IPS-18a (cell line): ENCODE measurements at regions not wholly inside any gene's neighbourhood (a gene's known extent, or its start where the extent isn't known, plus 50 kb on each side); places are given as distances from the start of the nearest gene placed in this dataset.
"Not testable (repeated sequence)": the region's sequence is repeated elsewhere in the genome, so short reads cannot be mapped to it uniquely, and the experiment has no call there.

Experiments used
- H3K27ac ChIP-seq: one replicate; pipeline ENCODE4 v1.5.1; 2013; ENCODE audit warnings: low read length
- H3K27me3 ChIP-seq: one replicate; pipeline ENCODE4 v1.6.1; 2013; ENCODE audit warnings: mild to moderate bottlenecking, low read length; ENCODE audit not compliant: control insufficient read depth, insufficient read depth
- H3K36me3 ChIP-seq: one replicate; pipeline ENCODE4 v1.6.1; 2013; ENCODE audit warnings: low read depth, low read length; ENCODE audit not compliant: control insufficient read depth
- H3K4me1 ChIP-seq: one replicate; pipeline ENCODE4 v1.6.1; 2013; ENCODE audit warnings: low read depth, low read length; ENCODE audit not compliant: control insufficient read depth
- H3K4me3 ChIP-seq: one replicate; pipeline ENCODE4 v1.5.1; 2013; ENCODE audit warnings: low read length
- H3K9ac ChIP-seq: one replicate; pipeline ENCODE4 v1.6.1; 2013; ENCODE audit warnings: mild to moderate bottlenecking, low read length, moderate library complexity
- H3K9me3 ChIP-seq: one replicate; pipeline ENCODE4 v1.6.1; 2013; ENCODE audit warnings: low read depth, low read length; ENCODE audit not compliant: control insufficient read depth

- Histone ChIP-seq H3K4me3 (no peak overlapping the region), H3K9ac (no peak overlapping the region), H3K36me3 (no peaks in the 10 kb centered on the region), H3K27ac (no peak overlapping the region), H3K9me3 (no peaks in the 10 kb centered on the region), H3K27me3 (no peaks in the 10 kb centered on the region), H3K4me1 (no peaks in the 10 kb centered on the region)
Observed at GRCh38 chr17:79560527-79560926, 50.3 kb downstream of the RBFOX3 start.

- Histone ChIP-seq H3K27me3 (no peaks in the 10 kb centered on the region), H3K27ac (no peak overlapping the region), H3K9ac (no peak overlapping the region), H3K4me3 (no peak overlapping the region), H3K4me1 (no peaks in the 10 kb centered on the region), H3K36me3 (no peaks in the 10 kb centered on the region), H3K9me3 (no peaks in the 10 kb centered on the region)
Observed at GRCh38 chr17:79559111-79559887, 51.6 kb downstream of the RBFOX3 start.

GRCh38 chr17:79558091-79558900 is 52.6 kb downstream of the RBFOX3 start:
- Histone ChIP-seq H3K27me3 (no peaks in the 10 kb centered on the region), H3K4me1 (no peaks in the 10 kb centered on the region), H3K27ac (no peak overlapping the region), H3K9ac (no peak overlapping the region), H3K4me3 (no peak overlapping the region), H3K9me3 (no peaks in the 10 kb centered on the region), H3K36me3 (no peaks in the 10 kb centered on the region)

GRCh38 chr17:79557276-79558090 is 53.4 kb downstream of the RBFOX3 start:
- Histone ChIP-seq H3K27ac (no peak overlapping the region), H3K27me3 (no peaks in the 10 kb centered on the region), H3K4me3 (no peak overlapping the region), H3K9me3 (peaks cover 5% of the 10 kb centered on the region), H3K36me3 (no peaks in the 10 kb centered on the region), H3K9ac (no peak overlapping the region), H3K4me1 (no peaks in the 10 kb centered on the region)

- H3K4me1 ChIP-seq = no peaks in the 10 kb centered on the region
- no peak overlapping the region for H3K9ac ChIP-seq
- peaks cover 5% of the 10 kb centered on the region for H3K9me3 ChIP-seq
- no peaks in the 10 kb centered on the region for H3K27me3 ChIP-seq
- no peak overlapping the region for H3K27ac ChIP-seq
- no peak overlapping the region for H3K4me3 ChIP-seq
- H3K36me3 ChIP-seq = no peaks in the 10 kb centered on the region
Observed at GRCh38 chr17:79556271-79556670, 54.6 kb downstream of the RBFOX3 start.

- no peaks in the 10 kb centered on the region for H3K27me3 ChIP-seq
- no peaks in the 10 kb centered on the region for H3K36me3 ChIP-seq
- no peaks in the 10 kb centered on the region for H3K4me1 ChIP-seq
- H3K4me3 ChIP-seq = no peak overlapping the region
- H3K9me3 ChIP-seq = peaks cover 5% of the 10 kb centered on the region
- H3K27ac ChIP-seq = no peak overlapping the region
- no peak overlapping the region for H3K9ac ChIP-seq
Observed at GRCh38 chr17:79555543-79555942, 55.3 kb downstream of the RBFOX3 start.

GRCh38 chr17:79554346-79554745 is 56.5 kb downstream of the RBFOX3 start:
- not testable (repeated sequence) for H3K4me1 ChIP-seq, H3K36me3 ChIP-seq, H3K27me3 ChIP-seq, H3K9me3 ChIP-seq, H3K4me3 ChIP-seq, H3K9ac ChIP-seq, H3K27ac ChIP-seq

GRCh38 chr17:79552824-79553223 is 58.0 kb downstream of the RBFOX3 start:
- Histone ChIP-seq H3K27ac (no peak overlapping the region), H3K36me3 (no peaks in the 10 kb centered on the region), H3K9me3 (peaks cover 5% of the 10 kb centered on the region), H3K27me3 (no peaks in the 10 kb centered on the region), H3K4me1 (peaks cover 7% of the 10 kb centered on the region), H3K4me3 (no peak overlapping the region), H3K9ac (no peak overlapping the region)

- Histone ChIP-seq H3K9me3 (peaks cover 5% of the 10 kb centered on the region), H3K27ac (no peak overlapping the region), H3K9ac (no peak overlapping the region), H3K4me1 (peaks cover 7% of the 10 kb centered on the region), H3K27me3 (no peaks in the 10 kb centered on the region), H3K4me3 (no peak overlapping the region), H3K36me3 (no peaks in the 10 kb centered on the region)
Observed at GRCh38 chr17:79552405-79552804, 58.4 kb downstream of the RBFOX3 start.

GRCh38 chr17:79549141-79549915 is 61.5 kb downstream of the RBFOX3 start:
- Histone ChIP-seq H3K9ac (no peak overlapping the region), H3K4me1 (peaks cover 7% of the 10 kb centered on the region), H3K9me3 (peaks cover 5% of the 10 kb centered on the region), H3K36me3 (no peaks in the 10 kb centered on the region), H3K27ac (no peak overlapping the region), H3K27me3 (no peaks in the 10 kb centered on the region), H3K4me3 (no peak overlapping the region)

- H3K9me3 ChIP-seq = peaks cover 5% of the 10 kb centered on the region
- no peaks in the 10 kb centered on the region for H3K27me3 ChIP-seq
- no peaks in the 10 kb centered on the region for H3K36me3 ChIP-seq
- H3K4me3 ChIP-seq = no peak overlapping the region
- H3K4me1 ChIP-seq = peaks cover 7% of the 10 kb centered on the region
- H3K9ac ChIP-seq = no peak overlapping the region
- H3K27ac ChIP-seq = no peak overlapping the region
Observed at GRCh38 chr17:79548116-79548515, 62.7 kb downstream of the RBFOX3 start.
